GM12878 (cell line): ENCODE measurements at regions not wholly inside any gene's neighbourhood (a gene's known extent, or its start where the extent isn't known, plus 50 kb on each side); places are given as distances from the start of the nearest gene placed in this dataset.

Experiments
- ATAC-seq: fragments of 200-7000 bp; cut with Tn5 transposase; 3 replicates; pipeline ENCODE4 v1.9.1; 2020; ENCODE audit warnings: mild to moderate bottlenecking, moderate library complexity
- BruUV-seq: library from RNA; stranded (reverse); fragments of 400-500 nt; replicated peaks from 2 replicates; lab custom pipeline; 2021; lab: Mats Ljungman, UMichigan
- CTCF ChIA-PET: fragments of 300-600 bp; sonication (Branson Sonifier 250); formaldehyde crosslinking; extraction: SDS; loops from one replicate; lab custom pipeline; 2021; ENCODE audit warnings: inconsistent platforms; lab: Yijun Ruan, JAX
- POLR2A ChIA-PET: fragments of 350-600 bp; formaldehyde crosslinking; extraction: SDS; loops from one replicate; lab custom pipeline; 2021; ENCODE audit warnings: inconsistent platforms; lab: Charles Lee
- RAD21 ChIA-PET: fragments of 300-600 bp; sonication (Branson Sonifier 250); formaldehyde crosslinking; loops from one replicate; lab custom pipeline; 2023; ENCODE audit warnings: antibody characterized with exemption; ENCODE audit not compliant: unreplicated experiment; lab: Charles Lee
- SMC1A ChIA-PET: fragments of 300-600 bp; sonication (Branson Sonifier 250); formaldehyde crosslinking; loops from one replicate; lab custom pipeline; 2023; ENCODE audit not compliant: unreplicated experiment, uncharacterized antibody; lab: Charles Lee
- DNase-seq: peaks from one replicate; pipeline ENCODE4 v3.0.0-alpha.2; 2011; ENCODE audit warnings: low read depth, low spot score
- FAIRE-seq: peaks from 3 replicates; lab custom pipeline; 2011; peaks lifted over from hg19 to GRCh38; lab: Jason Lieb, UNC
- H2AFZ ChIP-seq: 2 replicates; pipeline ENCODE4 v1.6.0; 2011; ENCODE audit warnings: low read depth, low read length, control low read depth; ENCODE audit not compliant: control insufficient read depth
- H3K27ac ChIP-seq: 2 replicates; pipeline ENCODE4 v1.5.1; 2011; ENCODE audit warnings: control low read depth; ENCODE audit not compliant: control insufficient read depth, insufficient read depth
- H3K27me3 ChIP-seq, 2 experiments: replicated peaks in 1 of 2; 2 replicates each; pipeline versions ENCODE4 v1.6.0 to v1.6.1; 2011; ENCODE audit warnings: low read length in 1 of 2; ENCODE audit not compliant: control insufficient read depth in 2 of 2, insufficient read depth in 2 of 2
- H3K36me3 ChIP-seq, 2 experiments: 2 replicates each; pipeline ENCODE4 v1.5.1; 2011; ENCODE audit warnings: low read length in 1 of 2; ENCODE audit not compliant: control insufficient read depth in 2 of 2, insufficient read depth in 2 of 2
- H3K4me1 ChIP-seq: 2 replicates; pipeline ENCODE4 v1.6.1; 2011; ENCODE audit warnings: mild to moderate bottlenecking, low read length, moderate library complexity, mixed read lengths; ENCODE audit not compliant: control insufficient read depth, insufficient read depth
- H3K4me2 ChIP-seq: 2 replicates; pipeline ENCODE4 v1.6.0; 2011; ENCODE audit warnings: control low read depth; ENCODE audit not compliant: control insufficient read depth, insufficient read depth
- H3K4me3 ChIP-seq: fragments of 200-600 bp; sonication (generic); 2 replicates; pipeline ENCODE4 v1.5.1; 2016
- H3K79me2 ChIP-seq: 2 replicates; pipeline ENCODE4 v1.6.0; 2011; ENCODE audit warnings: low read length; ENCODE audit not compliant: control insufficient read depth, insufficient read depth
- H3K9ac ChIP-seq: 2 replicates; pipeline ENCODE4 v1.8.0; 2011; ENCODE audit warnings: low read length, control low read depth, mixed read lengths; ENCODE audit not compliant: control insufficient read depth, insufficient read depth
- H3K9me3 ChIP-seq: replicated peaks from 3 replicates; pipeline ENCODE4 v1.5.1; 2011; ENCODE audit warnings: mild to moderate bottlenecking, low read length; ENCODE audit not compliant: control insufficient read depth, insufficient read depth
- H4K20me1 ChIP-seq: 2 replicates; pipeline ENCODE4 v1.6.0; 2011; ENCODE audit not compliant: control insufficient read depth, insufficient read depth
- CBX5 ChIP-seq: sonication (generic); IDR thresholded peaks from 2 replicates; pipeline ENCODE4 v1.6.1; 2016; ENCODE audit warnings: low read depth, moderate library complexity, mild to moderate bottlenecking, inconsistent platforms
- EP300 ChIP-seq, 2 experiments: fragments of 150-350 bp in 1 of 2; IDR thresholded peaks; 2 replicates each; pipeline ENCODE4 v1.6.1; 2011 to 2012; ENCODE audit warnings: low read depth in 2 of 2, low read length in 2 of 2, borderline replicate concordance in 1 of 2, improper control_type of control experiment in 1 of 2, inconsistent platforms in 1 of 2; ENCODE audit not compliant: control insufficient read depth in 1 of 2
- ESRRA ChIP-seq: IDR thresholded peaks from 2 replicates; pipeline ENCODE4 v1.6.1; 2012; ENCODE audit warnings: mild to moderate bottlenecking, low read length, improper control_type of control experiment
- GATAD2B ChIP-seq: fragments of 450-650 bp; conservative IDR thresholded peaks from 2 replicates; pipeline ENCODE4 v1.6.1; 2017; ENCODE audit warnings: low read depth, mild to moderate bottlenecking, moderate library complexity
- KLF5 ChIP-seq: fragments of 450-650 bp; IDR thresholded peaks from 2 replicates; pipeline ENCODE4 v1.6.1; 2014; ENCODE audit warnings: mild to moderate bottlenecking; ENCODE audit not compliant: partially characterized antibody
- NR2F1 ChIP-seq: fragments of 450-650 bp; conservative IDR thresholded peaks from 2 replicates; pipeline ENCODE4 v1.6.1; 2017; ENCODE audit warnings: mild to moderate bottlenecking
- PKNOX1 ChIP-seq: fragments of 450-650 bp; IDR thresholded peaks from 2 replicates; pipeline ENCODE4 v1.6.1; 2016; ENCODE audit warnings: mild to moderate bottlenecking
- RCOR1 ChIP-seq: conservative IDR thresholded peaks from 2 replicates; pipeline ENCODE4 v1.6.1; 2012; ENCODE audit warnings: low read depth, low read length, improper control_type of control experiment
- REST ChIP-seq: IDR thresholded peaks from 2 replicates; pipeline ENCODE4 v1.6.1; 2012; ENCODE audit warnings: mild to moderate bottlenecking, low read depth, low read length
- SMARCA5 ChIP-seq: fragments of 450-650 bp; IDR thresholded peaks from 2 replicates; pipeline ENCODE4 v1.6.1; 2017; ENCODE audit warnings: mild to moderate bottlenecking
- TBL1XR1 ChIP-seq: IDR thresholded peaks from 2 replicates; pipeline ENCODE4 v1.6.1; 2012; ENCODE audit warnings: low read depth, low read length, improper control_type of control experiment
- WRNIP1 ChIP-seq: IDR thresholded peaks from 2 replicates; pipeline ENCODE4 v1.6.1; 2011; ENCODE audit warnings: low read depth, low read length, improper control_type of control experiment, borderline replicate concordance
- ZNF207 ChIP-seq: fragments of 450-650 bp; IDR thresholded peaks from 2 replicates; pipeline ENCODE4 v1.6.1; 2014; ENCODE audit warnings: antibody characterized with exemption, mild to moderate bottlenecking, borderline replicate concordance
- ZNF217 ChIP-seq: fragments of 450-650 bp; IDR thresholded peaks from 2 replicates; pipeline ENCODE4 v1.6.1; 2017; ENCODE audit warnings: antibody characterized with exemption, mild to moderate bottlenecking
- ZSCAN29 ChIP-seq: fragments of 450-650 bp; IDR thresholded peaks from 2 replicates; pipeline ENCODE4 v1.6.1; 2017; ENCODE audit warnings: mild to moderate bottlenecking, moderate library complexity
- WGBS: methylation state at CpG from one replicate; pipeline ENCODE4 v1.1.6; 2016; ENCODE audit warnings: low lambda C conversion rate; ENCODE audit not compliant: insufficient replicate concordance, insufficient coverage; ENCODE audit errors: missing lambda C conversion rate; 5-methylcytosine and 5-hydroxymethylcytosine counted together
- in situ Hi-C: fragments of 300-500 bp; cut with MboI; formaldehyde crosslinking; loops from 9 replicates; pipeline ENCODE4 v1.14.3; 2018; ENCODE audit warnings: mixed read lengths
- intact Hi-C: fragments of 100-400 bp; cut with micrococcal nuclease; formaldehyde crosslinking; loops from one replicate; pipeline ENCODE4 v1.14.2; 2022; ENCODE audit not compliant: unreplicated experiment
- TF ChIP-seq, protein P1 (sequence below): fragments of 450-650 bp; formaldehyde crosslinking; IDR thresholded peaks from 2 replicates; pipeline ENCODE4 v1.4.0; 2020; ENCODE audit warnings: mild to moderate bottlenecking, moderate library complexity

DNA sequence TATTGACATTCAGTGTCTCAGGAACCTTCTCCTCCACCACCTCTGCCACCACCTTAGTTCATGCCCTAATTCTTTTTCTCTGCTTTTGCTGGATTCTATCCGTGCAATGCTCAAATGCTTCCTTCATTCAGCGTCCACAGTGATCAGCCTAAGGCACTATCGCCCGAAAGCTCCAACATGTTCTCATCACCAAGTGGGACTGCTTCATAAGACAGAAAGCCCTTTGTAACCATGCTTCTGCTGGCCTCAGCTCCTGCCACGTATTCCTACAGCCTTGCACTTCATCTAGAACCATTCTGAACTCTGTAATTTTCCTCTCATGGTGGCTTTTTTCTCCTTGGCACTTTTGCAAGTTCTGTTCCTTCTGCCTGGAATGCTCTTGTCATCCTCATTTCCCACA, 222.9 kb downstream of the HNMT start:
- Histone ChIP-seq H2AFZ (no peak overlapping the region), H3K27ac (no peak overlapping the region), H3K4me1 (no peaks in the 10 kb centered on the region), H3K4me3 (no peak overlapping the region), H3K79me2 (no peaks in the 10 kb centered on the region), H3K36me3 (no peaks in the 10 kb centered on the region), H3K4me2 (no peak overlapping the region), H3K27me3 (no peaks in the 10 kb centered on the region), H3K9ac (no peak overlapping the region), H3K9me3 (no peaks in the 10 kb centered on the region), H4K20me1 (no peaks in the 10 kb centered on the region)
- in situ Hi-C loops = no loop called here
- DNase-seq = no peak
- SMC1A ChIA-PET = no interaction called here
- CTCF ChIA-PET = no interaction called here
- POLR2A ChIA-PET = no interaction called here
- RAD21 ChIA-PET = no interaction called here
- BruUV-seq = no TSS peak
- no peak for ATAC-seq
- intact Hi-C loops = no loop called here
- TF ChIP-seq KLF5 (no peak), CBX5 (no peak), REST (no peak), EP300 (IDR thresholded peaks at IDR 0.05; ENCODE audit: borderline replicate concordance in 1 of 2, control insufficient read depth in 1 of 2, low read depth in 2 of 2, low read length in 2 of 2) (no peak), ZNF217 (no peak), ZNF207 (no peak), TBL1XR1 (no peak), ESRRA (no peak), NR2F1 (no peak), ZSCAN29 (no peak), PKNOX1 (no peak), SMARCA5 (no peak), GATAD2B (no peak), WRNIP1 (no peak), RCOR1 (no peak)
- TF ChIP-seq, protein P1, sequence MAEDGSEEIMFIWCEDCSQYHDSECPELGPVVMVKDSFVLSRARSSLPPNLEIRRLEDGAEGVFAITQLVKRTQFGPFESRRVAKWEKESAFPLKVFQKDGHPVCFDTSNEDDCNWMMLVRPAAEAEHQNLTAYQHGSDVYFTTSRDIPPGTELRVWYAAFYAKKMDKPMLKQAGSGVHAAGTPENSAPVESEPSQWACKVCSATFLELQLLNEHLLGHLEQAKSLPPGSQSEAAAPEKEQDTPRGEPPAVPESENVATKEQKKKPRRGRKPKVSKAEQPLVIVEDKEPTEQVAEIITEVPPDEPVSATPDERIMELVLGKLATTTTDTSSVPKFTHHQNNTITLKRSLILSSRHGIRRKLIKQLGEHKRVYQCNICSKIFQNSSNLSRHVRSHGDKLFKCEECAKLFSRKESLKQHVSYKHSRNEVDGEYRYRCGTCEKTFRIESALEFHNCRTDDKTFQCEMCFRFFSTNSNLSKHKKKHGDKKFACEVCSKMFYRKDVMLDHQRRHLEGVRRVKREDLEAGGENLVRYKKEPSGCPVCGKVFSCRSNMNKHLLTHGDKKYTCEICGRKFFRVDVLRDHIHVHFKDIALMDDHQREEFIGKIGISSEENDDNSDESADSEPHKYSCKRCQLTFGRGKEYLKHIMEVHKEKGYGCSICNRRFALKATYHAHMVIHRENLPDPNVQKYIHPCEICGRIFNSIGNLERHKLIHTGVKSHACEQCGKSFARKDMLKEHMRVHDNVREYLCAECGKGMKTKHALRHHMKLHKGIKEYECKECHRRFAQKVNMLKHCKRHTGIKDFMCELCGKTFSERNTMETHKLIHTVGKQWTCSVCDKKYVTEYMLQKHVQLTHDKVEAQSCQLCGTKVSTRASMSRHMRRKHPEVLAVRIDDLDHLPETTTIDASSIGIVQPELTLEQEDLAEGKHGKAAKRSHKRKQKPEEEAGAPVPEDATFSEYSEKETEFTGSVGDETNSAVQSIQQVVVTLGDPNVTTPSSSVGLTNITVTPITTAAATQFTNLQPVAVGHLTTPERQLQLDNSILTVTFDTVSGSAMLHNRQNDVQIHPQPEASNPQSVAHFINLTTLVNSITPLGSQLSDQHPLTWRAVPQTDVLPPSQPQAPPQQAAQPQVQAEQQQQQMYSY (CRISPR knock-in tag) = no peak
- no peak for FAIRE-seq
- WGBS = 64% methylated on average over 5 of the region's 5 CpGs
